ENCODE measurements at regions not wholly inside any gene's neighbourhood (a gene's known extent, or its start where the extent isn't known, plus 50 kb on each side); places are given as distances from the start of the nearest gene placed in this dataset.
"Not testable (repeated sequence)": the region's sequence is repeated elsewhere in the genome, so short reads cannot be mapped to it uniquely, and the experiment has no call there.

- no peak for DNase-seq (ENCODE audit: low read depth)
These were observed 53.0 kb downstream of the ACTBL2 start for GRCh38 chr5:57429513-57430120.

- not testable (repeated sequence) for DNase-seq (ENCODE audit: low read depth)
These were observed 53.6 kb downstream of the ACTBL2 start for GRCh38 chr5:57429021-57429420.

GRCh38 chr5:57422993-57423392 is 59.6 kb downstream of the ACTBL2 start:
- no peak for DNase-seq (ENCODE audit: low read depth)

GRCh38 chr5:57422341-57422740 is 60.3 kb downstream of the ACTBL2 start:
- no peak for DNase-seq (ENCODE audit: low read depth)

GRCh38 chr5:57420801-57421200 is 61.8 kb downstream of the ACTBL2 start:
- no peak for DNase-seq (ENCODE audit: low read depth)

- no peak for DNase-seq (ENCODE audit: low read depth)
These were observed 64.6 kb downstream of the ACTBL2 start for GRCh38 chr5:57417971-57418370.

GRCh38 chr5:57417320-57417719 is 65.3 kb downstream of the ACTBL2 start:
- no peak for DNase-seq (ENCODE audit: low read depth)

GRCh38 chr5:57416278-57416994 is 66.2 kb downstream of the ACTBL2 start:
- no peak for DNase-seq (ENCODE audit: low read depth)

GRCh38 chr5:57414857-57415256 is 67.8 kb downstream of the ACTBL2 start:
- no peak for DNase-seq (ENCODE audit: low read depth)

- no peak for DNase-seq (ENCODE audit: low read depth)
These were observed 68.4 kb downstream of the ACTBL2 start for GRCh38 chr5:57414191-57414590.

- no peak for DNase-seq (ENCODE audit: low read depth)
These were observed 69.5 kb downstream of the ACTBL2 start for GRCh38 chr5:57413145-57413544.

GRCh38 chr5:57412680-57413079 is 69.9 kb downstream of the ACTBL2 start:
- no peak for DNase-seq (ENCODE audit: low read depth)

GRCh38 chr5:57411982-57412381 is 70.6 kb downstream of the ACTBL2 start:
- DNase-seq (ENCODE audit: low read depth): no peak

- no peak for DNase-seq (ENCODE audit: low read depth)
These were observed 72.0 kb downstream of the ACTBL2 start for GRCh38 chr5:57410374-57411320.

GRCh38 chr5:57408714-57409113 is 73.9 kb downstream of the ACTBL2 start:
- no peak for DNase-seq (ENCODE audit: low read depth)

- no peak for DNase-seq (ENCODE audit: low read depth)
These were observed 74.3 kb downstream of the ACTBL2 start for GRCh38 chr5:57408285-57408684.

GRCh38 chr5:57407391-57407790 is 75.2 kb downstream of the ACTBL2 start:
- DNase-seq (ENCODE audit: low read depth): no peak

GRCh38 chr5:57406641-57407040 is 76.0 kb downstream of the ACTBL2 start:
- DNase-seq (ENCODE audit: low read depth): no peak

GRCh38 chr5:57405984-57406383 is 76.6 kb downstream of the ACTBL2 start:
- no peak for DNase-seq (ENCODE audit: low read depth)

GRCh38 chr5:57402761-57403160 is 79.8 kb downstream of the ACTBL2 start:
- no peak for DNase-seq (ENCODE audit: low read depth)

- DNase-seq (ENCODE audit: low read depth): no peak
These were observed 80.3 kb downstream of the ACTBL2 start for GRCh38 chr5:57402348-57402747.

GRCh38 chr5:57398413-57399093 is 84.1 kb downstream of the ACTBL2 start:
- no peak for DNase-seq (ENCODE audit: low read depth)

All from activated T-cell treated with anti-CD3 and anti-CD28 coated beads for 24 hours (primary cell).